HG03354 (cell line): ENCODE measurements at regions not wholly inside any gene's neighbourhood (a gene's known extent, or its start where the extent isn't known, plus 50 kb on each side); places are given as distances from the start of the nearest gene placed in this dataset.
"Not testable (repeated sequence)": the region's sequence is repeated elsewhere in the genome, so short reads cannot be mapped to it uniquely, and the experiment has no call there.

Experiments used
- ATAC-seq: cut with Tn5 transposase; IDR thresholded peaks from one replicate; pipeline ENCODE4 v1.9.1; 2021; ENCODE audit warnings: mild to moderate bottlenecking; ENCODE audit not compliant: unreplicated experiment, poor library complexity, severe bottlenecking

DNA sequence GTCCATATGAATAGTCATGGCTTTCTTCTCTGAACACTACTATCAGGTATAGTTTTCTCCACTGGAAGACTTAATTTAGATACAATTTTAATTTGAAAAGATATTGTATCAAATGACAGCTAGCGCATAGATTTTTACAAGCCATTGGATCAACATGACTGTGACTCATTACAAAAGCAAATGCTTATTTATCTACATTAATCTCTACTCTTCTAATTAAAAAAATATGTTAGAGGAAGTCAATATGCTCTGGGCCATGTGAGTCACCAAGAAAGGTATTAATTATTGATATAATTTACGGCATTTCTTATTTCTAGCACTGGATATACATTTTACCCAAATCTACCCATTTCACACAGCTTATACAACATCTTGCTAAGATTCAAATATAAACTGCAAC, 800.3 kb upstream of the GBE1 start:
- no peak for ATAC-seq

DNA sequence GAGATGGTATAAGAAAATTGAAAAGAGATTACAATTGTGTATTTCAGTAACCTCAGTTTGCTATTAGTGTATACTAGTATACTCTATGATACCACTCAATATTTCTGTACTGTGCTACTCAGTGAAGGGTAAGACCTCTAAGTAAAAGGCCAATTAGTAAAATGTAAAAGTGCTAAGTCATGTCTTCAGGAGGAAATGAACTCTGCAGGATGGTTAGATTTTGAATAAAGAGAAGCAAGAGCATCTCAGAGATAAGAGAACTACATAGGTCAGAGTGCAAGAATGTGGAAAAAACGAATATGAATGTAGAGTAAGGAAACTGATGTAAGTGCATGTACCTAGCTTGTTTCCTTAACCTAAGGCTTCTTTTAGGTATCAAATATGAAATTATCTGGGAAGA, 796.6 kb upstream of the GBE1 start:
- no peak for ATAC-seq

DNA sequence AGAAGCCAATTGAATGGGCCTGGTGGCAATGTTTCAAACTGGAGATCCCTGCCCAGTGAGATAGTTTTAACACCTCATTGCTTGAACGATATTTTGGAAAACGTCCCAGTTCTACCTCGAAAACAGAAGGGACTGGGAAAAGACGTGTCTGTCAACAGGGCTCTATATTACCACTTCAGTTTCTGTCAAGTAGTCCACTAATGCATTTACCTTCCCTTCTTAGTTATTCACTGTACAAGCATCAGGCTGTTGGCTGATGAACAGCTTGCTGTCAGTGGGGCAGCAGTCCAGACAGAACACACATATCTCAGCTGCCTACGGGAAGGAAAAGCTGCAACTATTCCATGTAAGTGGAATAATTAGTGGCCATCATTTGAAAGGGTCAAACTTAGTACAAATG, 794.7 kb upstream of the GBE1 start:
- ATAC-seq, result no peak

DNA sequence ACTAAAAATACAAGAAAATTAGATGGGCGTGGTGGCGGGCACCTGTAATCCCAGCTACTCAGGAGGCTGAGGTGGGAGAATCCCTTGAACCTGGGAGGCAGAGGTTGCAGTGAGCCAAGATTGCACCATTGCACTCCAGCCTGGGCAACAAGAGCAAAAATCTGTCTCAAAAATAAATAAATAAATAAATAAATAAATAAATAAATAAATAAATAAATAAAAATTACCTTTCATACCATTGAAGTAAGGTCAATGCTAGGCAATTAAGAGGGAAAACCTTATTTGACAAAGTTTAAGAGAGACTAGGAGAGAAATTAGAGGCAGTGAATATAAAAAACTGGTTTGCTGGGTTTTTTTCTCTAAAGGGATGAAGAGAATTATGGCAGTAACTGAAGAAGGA, 781.1 kb upstream of the GBE1 start:
- ATAC-seq, result not testable (repeated sequence)

DNA sequence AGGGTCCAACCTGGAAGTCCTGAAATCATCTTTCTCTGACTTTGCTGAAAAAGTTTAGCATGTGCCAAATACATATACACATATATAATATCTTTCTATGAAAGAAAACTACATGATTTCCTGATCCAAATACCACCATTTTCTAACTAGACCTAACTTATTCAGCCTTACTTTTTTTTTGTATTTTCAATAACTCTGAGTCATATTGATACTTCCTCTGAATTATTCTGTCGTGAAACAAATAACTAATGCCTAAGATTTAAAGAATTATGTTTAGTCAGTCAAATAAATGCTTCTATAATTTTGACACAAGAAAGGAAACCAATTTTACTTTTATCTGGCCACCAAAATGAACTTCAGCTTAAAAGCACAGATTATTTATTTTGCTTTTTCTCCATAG, 760.2 kb upstream of the GBE1 start:
- ATAC-seq, result no peak

DNA sequence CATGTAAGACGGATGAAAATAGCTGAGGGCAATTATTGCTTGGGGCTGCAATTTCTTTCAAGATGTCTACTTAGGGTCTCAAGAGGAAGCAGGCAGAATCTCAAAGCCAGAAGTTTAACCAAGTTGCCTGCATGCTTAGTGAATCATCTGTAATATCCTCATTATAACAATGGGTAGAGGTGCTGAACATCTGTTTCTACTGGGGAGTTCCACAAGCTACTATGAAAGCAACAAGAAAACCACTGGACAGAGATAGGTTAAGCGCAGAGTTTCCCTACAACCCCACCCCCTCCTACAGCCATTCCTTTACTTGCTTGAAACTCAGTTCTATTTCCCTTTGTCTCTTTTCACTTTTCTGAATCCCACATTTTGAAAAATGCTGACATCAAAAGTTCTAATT, 759.4 kb upstream of the GBE1 start:
- ATAC-seq, result no peak

DNA sequence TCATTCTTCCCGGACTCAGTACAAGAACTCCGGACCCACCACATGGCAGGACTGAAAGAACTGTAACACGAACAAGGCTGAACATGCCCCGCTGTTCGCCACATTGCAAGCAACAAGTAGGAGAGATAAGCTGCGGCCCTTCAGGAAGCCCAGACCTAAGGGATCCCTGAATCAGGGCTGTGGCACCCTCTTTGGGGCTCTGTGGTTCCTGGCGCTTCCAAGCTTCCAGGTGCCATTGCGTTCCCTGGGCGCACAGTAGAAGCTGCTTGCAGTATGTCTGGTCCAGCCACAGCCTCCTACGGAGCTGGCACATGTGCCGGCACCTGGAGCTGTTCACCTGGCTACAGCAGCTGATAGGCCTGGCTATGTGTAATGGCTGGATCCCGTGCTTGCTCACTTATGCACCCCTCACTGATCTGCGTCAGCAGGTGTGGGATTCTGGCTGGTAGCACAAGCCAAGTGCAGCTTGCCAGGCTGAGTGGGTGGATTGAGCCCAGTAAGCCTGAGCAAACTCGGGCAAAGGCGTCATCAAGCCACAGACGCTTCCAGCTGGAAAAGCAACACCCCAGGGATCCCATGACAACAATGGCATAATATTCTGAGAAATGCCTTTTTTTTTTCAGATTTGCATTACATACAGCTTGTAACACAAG, 748.6 kb upstream of the GBE1 start:
- ATAC-seq, result no peak

DNA sequence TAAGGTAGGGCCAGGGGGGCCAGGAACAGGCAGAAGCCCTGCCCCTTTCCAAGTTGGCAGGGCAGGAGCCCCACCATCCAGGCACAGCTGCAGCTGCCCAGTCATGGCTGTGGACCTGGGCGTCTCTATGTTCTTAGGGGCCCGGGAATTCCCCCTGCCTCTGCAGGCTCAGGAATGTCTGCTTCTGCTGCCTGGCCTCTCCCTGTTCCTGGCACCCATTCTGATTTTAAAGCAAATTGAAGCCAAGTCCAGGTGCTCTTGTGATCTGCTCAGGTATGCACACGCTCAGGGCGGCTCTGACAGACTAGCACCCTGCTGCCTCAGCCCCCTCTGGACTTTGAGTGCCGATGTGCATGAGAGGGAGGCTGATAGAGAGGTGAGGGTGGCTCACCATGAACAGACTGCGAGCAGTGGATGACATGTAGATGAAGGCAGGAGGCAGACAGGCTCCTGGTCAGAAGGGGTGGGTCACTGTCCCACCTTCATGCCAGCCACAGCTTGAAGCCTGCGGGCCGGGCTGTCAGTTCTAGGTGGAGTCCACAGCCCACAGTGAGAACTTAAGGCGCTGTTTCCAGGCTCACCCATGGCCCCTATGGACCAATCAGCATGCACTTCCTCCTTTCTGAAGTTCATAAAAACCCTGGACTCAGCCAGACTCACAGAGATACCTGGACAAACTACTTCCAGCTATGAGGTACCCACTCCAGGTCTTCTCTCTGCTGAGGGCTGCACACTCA, 747.8 kb upstream of the GBE1 start:
- no peak for ATAC-seq

DNA sequence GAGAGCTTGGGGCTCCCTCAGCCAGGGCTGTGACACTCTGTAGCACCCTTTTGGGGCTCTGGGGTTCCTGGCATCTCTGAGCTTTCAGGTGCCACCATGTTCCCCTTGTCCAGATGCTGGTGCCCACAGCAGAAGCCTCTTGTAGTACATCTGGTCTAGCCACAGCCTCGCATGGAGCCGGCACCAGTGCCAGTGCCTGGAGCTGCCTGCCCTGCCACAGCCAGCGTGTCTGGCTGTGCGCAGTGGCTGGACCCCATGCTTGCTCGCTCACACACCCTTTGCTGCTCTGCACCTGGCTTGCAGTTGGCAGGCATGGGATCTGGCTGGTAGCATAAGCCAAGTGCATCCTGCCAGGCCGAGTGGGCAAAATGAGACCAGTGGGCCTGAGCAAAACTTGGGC, 744.8 kb upstream of the GBE1 start:
- no peak for ATAC-seq

DNA sequence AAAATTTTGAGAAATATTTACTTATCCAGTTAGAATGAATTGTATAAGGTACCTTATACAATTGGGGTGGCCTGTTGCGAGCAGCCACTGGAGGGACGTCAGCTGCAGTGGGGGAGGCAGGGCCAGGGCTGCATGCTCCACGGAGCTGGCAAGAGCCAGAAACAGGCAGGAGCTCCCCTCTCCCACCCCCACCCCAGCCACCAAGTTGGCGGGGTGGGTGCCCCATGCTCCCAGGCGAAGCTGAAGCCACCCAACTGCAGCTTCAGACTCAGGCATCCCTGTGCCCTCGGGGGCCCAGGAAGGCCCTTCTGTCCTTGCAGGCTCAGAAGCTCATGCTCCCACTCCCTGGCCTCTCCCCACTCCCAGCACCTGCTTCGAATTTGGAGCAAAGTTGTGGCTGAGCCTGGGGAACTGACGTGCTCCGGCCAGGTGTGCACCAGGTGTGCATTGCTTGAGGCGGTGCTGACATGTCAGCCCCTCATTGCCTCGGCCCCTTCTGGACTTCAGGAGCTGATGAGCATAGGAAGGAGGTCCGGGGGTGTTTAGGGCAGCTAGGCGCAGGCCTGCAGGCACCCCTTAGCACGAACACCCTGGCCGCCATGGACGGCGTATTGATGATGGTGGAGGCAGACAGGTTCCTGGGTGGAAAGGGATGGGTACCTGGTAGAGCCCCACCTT, 743.8 kb upstream of the GBE1 start:
- no peak for ATAC-seq

DNA sequence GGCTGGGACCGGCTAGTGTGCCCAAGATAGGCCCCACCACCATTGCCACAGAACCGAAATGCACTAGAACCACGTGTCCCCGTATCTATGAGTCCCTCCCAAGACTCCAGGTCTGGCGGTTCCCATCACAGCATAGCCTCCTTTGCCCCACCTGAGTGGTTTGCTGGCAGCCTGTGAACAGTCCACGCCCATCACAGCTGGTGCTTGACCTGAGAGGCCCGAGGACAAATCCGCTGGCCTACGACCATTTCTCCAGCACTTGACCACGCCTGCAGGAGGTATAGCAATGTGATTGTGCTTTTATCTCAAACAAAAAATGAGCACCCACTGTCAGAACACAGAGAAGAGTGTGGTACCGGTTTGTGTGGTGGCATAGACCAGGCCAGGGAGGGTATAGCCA, 736.7 kb upstream of the GBE1 start:
- no peak for ATAC-seq

DNA sequence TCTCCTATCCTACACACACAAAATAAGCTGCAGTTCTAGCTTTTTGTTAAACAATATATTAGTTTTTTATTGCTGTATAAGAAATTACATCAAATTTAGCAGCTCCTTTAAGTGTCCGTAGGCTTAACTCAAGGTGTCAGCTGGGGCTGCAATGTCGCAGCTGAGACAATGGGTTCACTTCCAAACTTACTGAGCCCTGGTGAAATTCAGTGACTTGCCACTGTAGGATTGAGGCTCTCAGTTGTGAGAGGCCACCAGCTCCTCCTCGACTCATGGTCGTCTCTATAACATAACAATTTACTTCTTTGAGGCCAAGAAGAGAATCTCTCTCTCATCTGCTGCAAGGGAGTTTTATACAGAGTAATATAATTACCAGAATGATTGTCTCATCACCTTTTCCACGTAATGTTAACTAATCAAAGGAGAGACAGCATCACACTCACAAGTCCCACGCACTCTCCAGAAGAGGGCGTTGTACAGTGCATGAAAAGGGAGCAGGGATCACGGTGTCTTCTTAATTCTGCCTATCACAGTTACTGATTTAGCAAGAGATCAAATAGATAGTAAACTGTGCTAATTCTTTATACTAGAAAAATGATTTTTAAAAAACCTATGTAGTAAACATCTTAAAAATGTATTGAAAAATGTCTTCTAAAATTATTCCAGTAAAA, 735.6 kb upstream of the GBE1 start:
- no peak for ATAC-seq

DNA sequence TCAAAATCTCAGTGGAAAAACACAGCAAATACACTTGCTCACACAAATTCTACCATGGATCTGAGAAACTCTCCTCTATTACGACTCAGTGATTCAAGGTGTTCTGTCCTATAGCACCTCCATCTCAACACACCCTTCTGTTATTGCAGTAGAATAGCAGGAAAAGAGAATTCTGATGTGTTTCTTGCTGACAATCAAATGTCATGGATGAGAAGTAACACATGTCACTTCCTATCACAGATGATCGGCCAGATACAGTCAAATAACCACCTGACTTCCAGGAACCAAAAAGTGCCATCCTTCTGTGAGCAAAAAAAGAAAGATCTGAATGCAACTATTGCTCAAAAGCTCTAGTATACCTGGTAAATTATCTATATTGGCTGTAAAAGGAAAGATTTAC, 734.2 kb upstream of the GBE1 start:
- no peak for ATAC-seq

DNA sequence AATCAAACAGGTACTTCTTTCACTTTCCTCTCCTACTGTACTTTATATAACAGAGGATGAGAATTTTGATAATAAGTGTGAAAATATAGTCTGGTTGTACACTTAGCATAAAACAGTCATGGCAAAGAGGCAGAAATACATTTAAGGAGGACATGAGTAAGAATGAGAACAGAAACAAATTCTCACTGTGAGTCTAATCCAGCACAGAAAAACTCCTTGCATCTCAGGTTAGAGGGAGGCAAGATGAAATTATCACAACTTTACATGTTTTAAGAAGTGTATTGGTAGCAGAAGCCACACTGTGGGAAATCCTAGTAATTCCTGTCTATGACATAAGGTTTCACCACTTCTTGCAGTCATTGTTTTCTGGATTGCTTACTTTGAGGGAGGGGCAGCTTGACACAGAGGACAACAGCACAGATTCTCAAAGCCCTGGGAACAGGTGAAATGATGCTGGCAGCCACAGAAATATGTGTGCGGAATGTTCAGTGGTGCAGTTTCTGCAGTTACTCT, 733.6 kb upstream of the GBE1 start:
- no peak for ATAC-seq

DNA sequence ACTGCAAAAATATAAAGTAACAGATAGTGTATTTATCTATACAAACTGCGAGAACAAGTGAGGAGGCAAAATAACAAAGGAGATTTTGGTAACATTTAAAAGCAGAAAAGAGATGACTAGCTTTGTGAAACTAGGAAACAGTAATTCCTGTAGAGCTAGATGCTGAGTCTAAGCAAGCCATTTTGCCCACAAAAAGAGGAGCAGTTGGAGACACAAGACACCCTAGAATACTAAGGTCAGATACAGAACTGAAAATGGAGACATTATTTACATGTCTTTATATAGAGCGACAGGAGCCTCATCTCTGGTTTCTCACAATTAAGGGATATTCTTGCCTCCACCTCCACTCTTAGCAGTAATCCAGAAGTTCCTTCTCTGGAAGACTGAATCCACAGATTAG, 732.4 kb upstream of the GBE1 start:
- no peak for ATAC-seq

DNA sequence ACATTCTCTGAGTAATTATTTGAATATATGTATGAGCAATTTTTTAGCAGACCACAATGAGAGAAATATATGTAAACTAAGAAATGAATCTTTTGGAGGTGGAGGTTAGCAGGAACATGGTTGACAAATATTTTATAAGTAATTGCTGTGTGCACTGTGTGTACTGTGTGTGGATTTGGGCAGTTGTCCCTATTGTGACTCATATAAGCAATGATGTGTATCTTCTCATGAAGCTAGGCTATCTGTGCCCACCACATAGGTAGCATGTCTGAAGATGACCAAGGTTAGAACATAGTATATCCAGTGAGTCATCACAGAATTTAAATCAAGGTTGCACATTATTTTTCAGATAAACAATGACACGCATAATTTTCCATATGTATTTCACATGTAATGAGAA, 713.9 kb upstream of the GBE1 start:
- no peak for ATAC-seq

DNA sequence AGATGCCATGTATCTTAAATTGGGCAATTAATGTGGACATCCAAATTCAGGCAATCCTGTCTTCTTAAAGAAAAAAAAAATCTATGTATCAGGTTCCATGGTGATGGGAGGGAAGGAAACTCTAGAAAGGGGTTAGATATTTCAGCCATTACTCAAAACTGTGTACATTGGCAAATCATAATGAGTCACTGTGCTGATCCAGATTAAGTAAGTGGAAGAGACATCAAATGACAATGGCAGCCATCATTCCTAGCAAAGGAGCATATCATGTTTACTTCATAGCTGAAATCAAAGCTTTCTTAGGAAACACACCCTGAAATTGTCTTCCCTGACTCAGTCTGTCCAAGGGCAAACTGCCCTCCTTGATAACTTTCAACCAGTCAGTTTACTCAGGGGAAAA, 713.3 kb upstream of the GBE1 start:
- no peak for ATAC-seq

DNA sequence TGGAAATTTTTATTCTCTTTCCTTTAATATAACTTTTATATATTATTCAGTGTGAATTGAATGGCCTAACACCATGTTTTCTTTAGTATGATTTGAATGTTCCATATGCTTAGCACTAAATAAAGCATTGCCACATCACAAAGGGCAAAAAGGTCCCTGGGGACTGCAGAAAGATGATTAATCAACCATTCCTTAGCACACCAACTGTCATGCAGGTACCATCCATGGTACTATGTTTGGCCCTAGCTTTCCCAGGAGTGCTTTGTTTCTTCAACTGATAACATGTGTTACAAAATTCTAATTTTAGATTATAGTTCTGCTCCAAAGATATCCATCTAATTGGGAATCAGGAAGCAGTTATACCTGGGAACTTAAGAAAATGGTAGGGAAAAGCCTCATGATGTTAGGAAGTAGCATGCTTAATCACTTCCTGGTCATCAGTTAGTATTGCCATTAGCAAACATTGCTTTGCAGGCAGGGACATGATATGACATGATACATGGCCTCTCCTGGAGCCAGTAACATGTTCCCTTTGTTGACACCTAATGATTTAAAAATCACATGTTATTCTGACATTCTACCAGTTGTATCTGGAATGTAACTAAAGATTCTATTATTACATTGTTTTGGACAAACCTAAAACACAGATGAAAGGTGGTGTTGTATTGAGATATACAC, 712.6 kb upstream of the GBE1 start:
- ATAC-seq, result no peak

DNA sequence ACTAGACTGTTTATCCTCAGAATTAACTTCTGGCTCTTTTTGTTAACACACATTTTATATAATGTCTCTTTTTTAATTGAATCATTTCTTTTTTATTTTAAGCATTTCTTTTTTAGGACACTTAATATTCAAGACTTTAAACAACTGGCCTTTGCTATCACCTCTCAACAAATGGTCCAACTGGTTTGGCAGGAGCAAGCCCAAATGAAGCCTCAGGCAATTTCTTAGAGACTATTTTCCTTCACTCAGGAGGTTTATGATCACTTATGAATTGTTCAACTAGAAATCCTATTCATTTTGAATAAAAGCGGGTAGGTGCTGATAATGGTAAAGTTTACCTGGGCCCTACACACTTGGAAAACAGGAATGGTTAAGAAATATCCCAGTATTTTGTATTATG, 705.6 kb upstream of the GBE1 start:
- ATAC-seq, result no peak

DNA sequence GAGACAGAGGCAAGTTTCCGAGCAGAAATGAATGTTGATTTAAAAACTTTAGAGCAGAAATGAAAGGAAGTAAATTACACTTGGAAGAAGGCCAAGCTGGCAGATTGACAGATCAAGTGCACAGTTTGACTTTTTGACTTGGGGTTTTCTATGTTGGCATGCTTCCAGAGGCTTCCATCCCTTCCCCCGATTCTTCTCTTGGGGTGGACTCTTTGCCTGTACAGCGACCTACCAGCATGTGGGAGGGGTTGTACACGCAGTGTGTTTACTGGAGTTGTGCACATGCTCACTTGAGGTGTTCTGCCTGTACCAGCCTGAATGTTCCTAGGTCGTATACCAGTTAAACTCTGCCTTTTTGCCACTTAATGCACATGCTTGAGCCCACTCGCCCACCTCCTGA, 701.5 kb upstream of the GBE1 start:
- no peak for ATAC-seq
